Neural progenitor cell (in vitro differentiated cells): ENCODE measurements at regions not wholly inside any gene's neighbourhood (a gene's known extent, or its start where the extent isn't known, plus 50 kb on each side); places are given as distances from the start of the nearest gene placed in this dataset.

Experiments
- CTCF ChIP-seq: fragments of 200-600 bp; sonication (generic); IDR thresholded peaks from 2 replicates; pipeline ENCODE4 v1.5.1; 2017; ENCODE audit warnings: antibody characterized with exemption, mild to moderate bottlenecking
- EZH2 ChIP-seq: fragments of 200-600 bp; sonication (generic); IDR thresholded peaks from 2 replicates; pipeline ENCODE4 v1.6.1; 2017; ENCODE audit warnings: antibody characterized with exemption, mild to moderate bottlenecking, moderate library complexity
- EZH2phosphoT487 ChIP-seq: fragments of 200-600 bp; sonication (generic); IDR thresholded peaks from 2 replicates; pipeline ENCODE4 v1.6.1; 2017; ENCODE audit warnings: antibody characterized with exemption

GRCh38 chr1:208421486-208421885, 177.3 kb upstream of the PLXNA2 start:
- no peak for TF ChIP-seq CTCF
- no peak for TF ChIP-seq EZH2
- TF ChIP-seq EZH2phosphoT487, result no peak
